H1 (cell line): ENCODE measurements at regions not wholly inside any gene's neighbourhood (a gene's known extent, or its start where the extent isn't known, plus 50 kb on each side); places are given as distances from the start of the nearest gene placed in this dataset.

Experiments used
- CBX8 ChIP-seq: fragments of 300-800, 300-1000 bp; sonication (generic); IDR thresholded peaks from 2 replicates; pipeline ENCODE4 v1.7.1; 2016; ENCODE audit warnings: low read depth, low read length, borderline replicate concordance
- TF ChIP-seq, protein P1 (sequence below), 3 experiments: IDR thresholded peaks; 1 replicate in 2 of 3; 2 replicates in 1 of 3; pipeline versions ENCODE4 v1.5.1 to v1.6.1; 2011; ENCODE audit warnings: low read length in 3 of 3, mild to moderate bottlenecking in 3 of 3, inconsistent platforms in 2 of 3, low read depth in 1 of 3, moderate library complexity in 1 of 3; ENCODE audit not compliant: insufficient read depth in 1 of 3; ENCODE audit errors: control extremely low read depth in 1 of 3

GRCh38 chr11:26227883-26228502 is 103.9 kb upstream of the ANO3 start:
- TF ChIP-seq, protein P1, sequence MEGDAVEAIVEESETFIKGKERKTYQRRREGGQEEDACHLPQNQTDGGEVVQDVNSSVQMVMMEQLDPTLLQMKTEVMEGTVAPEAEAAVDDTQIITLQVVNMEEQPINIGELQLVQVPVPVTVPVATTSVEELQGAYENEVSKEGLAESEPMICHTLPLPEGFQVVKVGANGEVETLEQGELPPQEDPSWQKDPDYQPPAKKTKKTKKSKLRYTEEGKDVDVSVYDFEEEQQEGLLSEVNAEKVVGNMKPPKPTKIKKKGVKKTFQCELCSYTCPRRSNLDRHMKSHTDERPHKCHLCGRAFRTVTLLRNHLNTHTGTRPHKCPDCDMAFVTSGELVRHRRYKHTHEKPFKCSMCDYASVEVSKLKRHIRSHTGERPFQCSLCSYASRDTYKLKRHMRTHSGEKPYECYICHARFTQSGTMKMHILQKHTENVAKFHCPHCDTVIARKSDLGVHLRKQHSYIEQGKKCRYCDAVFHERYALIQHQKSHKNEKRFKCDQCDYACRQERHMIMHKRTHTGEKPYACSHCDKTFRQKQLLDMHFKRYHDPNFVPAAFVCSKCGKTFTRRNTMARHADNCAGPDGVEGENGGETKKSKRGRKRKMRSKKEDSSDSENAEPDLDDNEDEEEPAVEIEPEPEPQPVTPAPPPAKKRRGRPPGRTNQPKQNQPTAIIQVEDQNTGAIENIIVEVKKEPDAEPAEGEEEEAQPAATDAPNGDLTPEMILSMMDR (IDR thresholded peaks at IDR 0.05; ENCODE audit: control extremely low read depth in 1 of 3, insufficient read depth in 1 of 3, low read depth in 1 of 3, low read length in 3 of 3), result no peak
- TF ChIP-seq CBX8, result no peak
